A549 (cell line): ENCODE measurements at regions not wholly inside any gene's neighbourhood (a gene's known extent, or its start where the extent isn't known, plus 50 kb on each side); places are given as distances from the start of the nearest gene placed in this dataset.

Experiments
- ATAC-seq, 2 experiments: fragments of 200-7000 bp in 1 of 2; fragments of >200 bp in 1 of 2; cut with Nextera tagmentation in 1 of 2; cut with Tn5 transposase in 1 of 2; 3 replicates each; pipeline versions ENCODE4 v1.8.0 to v1.9.1; 2018 to 2020; ENCODE audit warnings: mild to moderate bottlenecking in 1 of 2, moderate library complexity in 1 of 2
- CTCF ChIA-PET: fragments of 300-600 bp; sonication (Branson Sonifier 250); formaldehyde crosslinking; extraction: SDS; loops from one replicate; lab custom pipeline; 2021; ENCODE audit warnings: antibody characterized with exemption, inconsistent platforms; lab: Yijun Ruan, JAX
- POLR2A ChIA-PET: fragments of 350-600 bp; formaldehyde crosslinking; extraction: SDS; loops from one replicate; lab custom pipeline; 2021; ENCODE audit warnings: antibody characterized with exemption, inconsistent platforms; lab: Yijun Ruan, JAX
- DNase-seq, 2 experiments: peaks; one replicate each; pipeline versions ENCODE4 v3.0.0 to v3.0.0-alpha.2; 2011 to 2016; ENCODE audit warnings: low read depth in 1 of 2, low spot score in 1 of 2
- FAIRE-seq: peaks from 2 replicates; lab custom pipeline; 2011; peaks lifted over from hg19 to GRCh38; lab: Jason Lieb, UNC
- H3K27ac ChIP-seq, 2 experiments: fragments of >200 bp; sonication (Bioruptor Twin); formaldehyde crosslinking; 3 replicates each; pipeline ENCODE4 v1.5.1; 2016 to 2017
- H3K4me1 ChIP-seq: fragments of >200 bp; sonication (Bioruptor Twin); formaldehyde crosslinking; 3 replicates; pipeline ENCODE4 v1.6.1; 2016
- H3K4me2 ChIP-seq: fragments of >200 bp; sonication (Bioruptor Twin); formaldehyde crosslinking; 3 replicates; pipeline ENCODE4 v1.6.1; 2016
- H3K4me3 ChIP-seq: fragments of >200 bp; sonication (Bioruptor Twin); formaldehyde crosslinking; 3 replicates; pipeline ENCODE4 v1.5.1; 2016
- H3K9me3 ChIP-seq: fragments of >200 bp; sonication (Bioruptor Twin); formaldehyde crosslinking; 3 replicates; pipeline ENCODE4 v1.6.1; 2016
- BCL3 ChIP-seq: fragments of >200 bp; sonication (Bioruptor Twin); formaldehyde crosslinking; IDR thresholded peaks from 3 replicates; pipeline ENCODE4 v1.6.1; 2016
- BHLHE40 ChIP-seq: IDR thresholded peaks from 2 replicates; pipeline ENCODE4 v1.6.1; 2012; ENCODE audit warnings: low read depth, low read length, inconsistent platforms
- CBX2 ChIP-seq: fragments of 200-600 bp; sonication (generic); IDR thresholded peaks from 2 replicates; pipeline ENCODE4 v1.6.1; 2016; ENCODE audit warnings: low read depth, mild to moderate bottlenecking, borderline replicate concordance
- EHF ChIP-seq: fragments of 250-450 bp; sonication (Bioruptor Pico); IDR thresholded peaks from 2 replicates; pipeline ENCODE4 v1.5.0; 2020; ENCODE audit warnings: mild to moderate bottlenecking
- EHMT2 ChIP-seq: fragments of 200-600 bp; sonication (generic); IDR thresholded peaks from 2 replicates; pipeline ENCODE4 v1.6.1; 2016; ENCODE audit warnings: antibody characterized with exemption, low read depth, mild to moderate bottlenecking, moderate library complexity
- ESRRA ChIP-seq: fragments of 150-350 bp; IDR thresholded peaks from 2 replicates; pipeline ENCODE4 v1.6.1; 2014; ENCODE audit warnings: mild to moderate bottlenecking, low read length, borderline replicate concordance
- FOSB ChIP-seq: fragments of 250-450 bp; sonication (Bioruptor Pico); IDR thresholded peaks from 2 replicates; pipeline ENCODE4 v1.5.0; 2020; ENCODE audit warnings: mild to moderate bottlenecking, moderate library complexity
- FOXS1 ChIP-seq: fragments of 250-450 bp; sonication (Bioruptor Pico); IDR thresholded peaks from 2 replicates; pipeline ENCODE4 v1.5.0; 2020; ENCODE audit warnings: mild to moderate bottlenecking, moderate library complexity
- GATA3 ChIP-seq: IDR thresholded peaks from 2 replicates; pipeline ENCODE4 v1.6.1; 2012; ENCODE audit warnings: borderline replicate concordance
- HES2 ChIP-seq: fragments of >200 bp; sonication (Bioruptor Twin); formaldehyde crosslinking; IDR thresholded peaks from 2 replicates; pipeline ENCODE4 v1.6.1; 2016
- HOXA7 ChIP-seq: fragments of 250-450 bp; sonication (Bioruptor Pico); IDR thresholded peaks from 2 replicates; pipeline ENCODE4 v1.5.0; 2020; ENCODE audit warnings: mild to moderate bottlenecking, moderate library complexity
- KDM5A ChIP-seq: fragments of 200-600 bp; sonication (generic); IDR thresholded peaks from 2 replicates; pipeline ENCODE4 v1.6.1; 2016; ENCODE audit warnings: antibody characterized with exemption, mild to moderate bottlenecking
- MAX ChIP-seq: IDR thresholded peaks from 2 replicates; pipeline ENCODE4 v1.6.1; 2012
- MAZ ChIP-seq: fragments of 150-350 bp; IDR thresholded peaks from 2 replicates; pipeline ENCODE4 v1.6.1; 2014; ENCODE audit warnings: antibody characterized with exemption, low read depth, low read length, borderline replicate concordance
- NFE2L2 ChIP-seq: fragments of 150-350 bp; conservative IDR thresholded peaks from 2 replicates; pipeline ENCODE4 v1.6.1; 2014; ENCODE audit warnings: low read length
- PBX3 ChIP-seq: IDR thresholded peaks from 2 replicates; pipeline ENCODE4 v1.6.1; 2012
- PHF8 ChIP-seq: fragments of 200-600 bp; sonication (generic); IDR thresholded peaks from 2 replicates; pipeline ENCODE4 v1.6.1; 2016; ENCODE audit warnings: low read depth, mild to moderate bottlenecking, antibody characterized with exemption, moderate library complexity, borderline replicate concordance
- POLR2A ChIP-seq: IDR thresholded peaks from 2 replicates; pipeline ENCODE4 v1.6.1; 2012; ENCODE audit warnings: mild to moderate bottlenecking, low read length
- POLR2AphosphoS2 ChIP-seq: conservative IDR thresholded peaks from 2 replicates; pipeline ENCODE4 v1.6.1; 2012; ENCODE audit warnings: low read length, improper control_type of control experiment, inconsistent platforms
- RAD21 ChIP-seq, 2 experiments: fragments of >200 bp in 1 of 2; sonication (Bioruptor Twin) in 1 of 2; formaldehyde crosslinking in 1 of 2; IDR thresholded peaks in 1 of 2; conservative IDR thresholded peaks in 1 of 2; 2 replicates in 1 of 2; 3 replicates in 1 of 2; pipeline ENCODE4 v1.6.1; 2012 to 2018; ENCODE audit warnings: inconsistent platforms in 1 of 2
- RARB ChIP-seq: fragments of 250-450 bp; sonication (Bioruptor Pico); IDR thresholded peaks from 2 replicates; pipeline ENCODE4 v1.8.0; 2021; ENCODE audit warnings: mild to moderate bottlenecking, moderate library complexity
- REST ChIP-seq: fragments of 200-600 bp; sonication (generic); IDR thresholded peaks from 2 replicates; pipeline ENCODE4 v1.6.1; 2016; ENCODE audit warnings: antibody characterized with exemption, mild to moderate bottlenecking, moderate library complexity
- ZC3H11A ChIP-seq: fragments of 450-650 bp; IDR thresholded peaks from 2 replicates; pipeline ENCODE4 v1.6.1; 2014; ENCODE audit warnings: antibody characterized with exemption, mild to moderate bottlenecking
- ZFP36 ChIP-seq: fragments of 450-650 bp; IDR thresholded peaks from 2 replicates; pipeline ENCODE4 v1.6.1; 2014; ENCODE audit warnings: borderline replicate concordance; ENCODE audit not compliant: partially characterized antibody
- WGBS: methylation state at CpG from one replicate; pipeline ENCODE4 v1.1.6; 2017; ENCODE audit errors: missing lambda C conversion rate; 5-methylcytosine and 5-hydroxymethylcytosine counted together

GRCh38 chr2:145584353-145584752 is 1064.4 kb upstream of the ZEB2 start:
- no peak for TF ChIP-seq NFE2L2
- TF ChIP-seq RARB: no peak
- no peak for TF ChIP-seq RAD21 (conservative IDR thresholded peaks at IDR 0.05 in 1 of 2, IDR thresholded peaks at IDR 0.05 in 1 of 2)
- no peak for TF ChIP-seq ZFP36
- TF ChIP-seq EHF (CRISPR knock-in tag): no peak
- no peak for TF ChIP-seq KDM5A
- TF ChIP-seq BHLHE40: no peak
- TF ChIP-seq MAX: no peak
- TF ChIP-seq HOXA7 (CRISPR knock-in tag): no peak
- TF ChIP-seq, all 56 proteins: peak for 0
- no peak for DNase-seq
- no peak for FAIRE-seq
- WGBS: 79% methylated on average over 1 of the region's 1 CpG
- ATAC-seq: no peak
- no peak overlapping the region for H3K27ac ChIP-seq
- CTCF ChIA-PET: no interaction called here
- H3K4me3 ChIP-seq: no peak overlapping the region
- H3K4me1 ChIP-seq: no peaks in the 10 kb centered on the region
- no peaks in the 10 kb centered on the region for H3K9me3 ChIP-seq
- POLR2A ChIA-PET: no interaction called here
- H3K4me2 ChIP-seq: no peak overlapping the region

GRCh38 chr2:145573608-145574007 is 1053.7 kb upstream of the ZEB2 start:
- ChIA-PET POLR2A (no interaction called here), CTCF (no interaction called here)
- Histone ChIP-seq H3K4me2 (no peak overlapping the region), H3K9me3 (no peaks in the 10 kb centered on the region), H3K27ac (no peak overlapping the region), H3K4me3 (no peak overlapping the region), H3K4me1 (0 out of 3 replicates have a peak, but pooled peaks cover 7% of the 10 kb centered on the region)
- FAIRE-seq: no peak
- TF ChIP-seq CBX2: no peak
- no peak for TF ChIP-seq POLR2AphosphoS2
- no peak for TF ChIP-seq PBX3
- no peak for TF ChIP-seq FOSB
- no peak for TF ChIP-seq HES2
- TF ChIP-seq FOXS1: no peak
- TF ChIP-seq REST: no peak
- TF ChIP-seq POLR2A: no peak
- TF ChIP-seq BCL3: no peak
- no peak for TF ChIP-seq ESRRA
- no peak for TF ChIP-seq PHF8
- no peak for TF ChIP-seq EHMT2
- no peak for TF ChIP-seq GATA3
- TF ChIP-seq MAX: no peak
- no peak for TF ChIP-seq ZC3H11A
- TF ChIP-seq MAZ: no peak
- no peak for ATAC-seq
- DNase-seq: no peak
- 63% methylated on average over 5 of the region's 5 CpGs for WGBS
